Tibial artery (tissue), 4 donors: ENCODE measurements at regions not wholly inside any gene's neighbourhood (a gene's known extent, or its start where the extent isn't known, plus 50 kb on each side); places are given as distances from the start of the nearest gene placed in this dataset.

Experiments used
- DNase-seq, 2 donors: peaks; one replicate each; pipeline ENCODE4 v3.0.0-alpha.2; 2019
- H3K27ac ChIP-seq, 2 donors: fragments of 200-600 bp; sonication (generic) in 1 of 2; 1 replicate in 1 of 2; 2 replicates in 1 of 2; pipeline ENCODE4 v1.5.1; 2018 to 2019; ENCODE audit warnings: mild to moderate bottlenecking in 1 of 2
- H3K27me3 ChIP-seq, 2 donors: fragments of 200-600 bp; sonication (generic) in 1 of 2; one replicate each; pipeline versions ENCODE4 v1.5.1 to v1.6.0; 2016 to 2019
- H3K36me3 ChIP-seq, 3 donors: fragments of 200-600 bp; sonication (generic) in 2 of 3; one replicate each; pipeline ENCODE4 v1.5.1; 2016 to 2019; ENCODE audit warnings: mild to moderate bottlenecking in 2 of 3
- H3K4me1 ChIP-seq, 4 donors: fragments of 200-600 bp; sonication (generic) in 2 of 4; 1 replicate in 3 of 4; 2 replicates in 1 of 4; pipeline ENCODE4 v1.5.1; 2016 to 2019
- H3K4me3 ChIP-seq, 2 donors: fragments of 200-600 bp; sonication (generic) in 1 of 2; 1 replicate in 1 of 2; 2 replicates in 1 of 2; pipeline ENCODE4 v1.5.1; 2018 to 2019; ENCODE audit warnings: mild to moderate bottlenecking in 2 of 2
- H3K9me3 ChIP-seq, 3 donors: fragments of 200-600 bp; sonication (generic) in 1 of 3; one replicate each; pipeline ENCODE4 v1.5.1; 2016 to 2019
- intact Hi-C: fragments of 100-400 bp; cut with DNase I; formaldehyde crosslinking; loops from one replicate; pipeline ENCODE4 v1.15.0; 2023; ENCODE audit warnings: low total_unique reads
- TF ChIP-seq, protein P1 (sequence below), 2 experiments: fragments of 200-600 bp in 1 of 2; fragments of 450-650 bp in 1 of 2; IDR thresholded peaks; one replicate each; pipeline ENCODE4 v1.5.1; 2017 to 2019; ENCODE audit warnings: antibody characterized with exemption in 2 of 2, mild to moderate bottlenecking in 1 of 2, moderate library complexity in 1 of 2

DNA sequence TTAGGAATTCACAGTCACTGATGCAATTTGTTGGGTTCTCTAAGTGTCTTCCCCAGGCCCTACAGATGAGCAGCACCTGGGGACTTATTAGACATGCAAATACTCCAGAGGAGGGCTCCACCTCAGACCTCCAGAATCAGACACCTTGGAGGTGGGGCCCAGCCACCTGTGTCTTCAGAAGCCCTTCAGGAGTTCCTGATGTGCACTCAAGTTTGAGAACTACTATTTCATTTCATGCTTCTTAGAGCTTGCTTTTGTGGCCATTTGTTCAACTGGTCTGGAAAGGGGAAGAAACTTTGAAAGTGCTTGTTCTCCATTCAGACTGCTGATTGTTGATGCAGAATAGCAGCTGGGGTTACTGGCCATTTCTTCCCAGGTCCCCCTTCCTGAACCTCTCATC lies 472.0 kb downstream of the COG6 start:
- intact Hi-C loops = no loop called here
- TF ChIP-seq, protein P1, sequence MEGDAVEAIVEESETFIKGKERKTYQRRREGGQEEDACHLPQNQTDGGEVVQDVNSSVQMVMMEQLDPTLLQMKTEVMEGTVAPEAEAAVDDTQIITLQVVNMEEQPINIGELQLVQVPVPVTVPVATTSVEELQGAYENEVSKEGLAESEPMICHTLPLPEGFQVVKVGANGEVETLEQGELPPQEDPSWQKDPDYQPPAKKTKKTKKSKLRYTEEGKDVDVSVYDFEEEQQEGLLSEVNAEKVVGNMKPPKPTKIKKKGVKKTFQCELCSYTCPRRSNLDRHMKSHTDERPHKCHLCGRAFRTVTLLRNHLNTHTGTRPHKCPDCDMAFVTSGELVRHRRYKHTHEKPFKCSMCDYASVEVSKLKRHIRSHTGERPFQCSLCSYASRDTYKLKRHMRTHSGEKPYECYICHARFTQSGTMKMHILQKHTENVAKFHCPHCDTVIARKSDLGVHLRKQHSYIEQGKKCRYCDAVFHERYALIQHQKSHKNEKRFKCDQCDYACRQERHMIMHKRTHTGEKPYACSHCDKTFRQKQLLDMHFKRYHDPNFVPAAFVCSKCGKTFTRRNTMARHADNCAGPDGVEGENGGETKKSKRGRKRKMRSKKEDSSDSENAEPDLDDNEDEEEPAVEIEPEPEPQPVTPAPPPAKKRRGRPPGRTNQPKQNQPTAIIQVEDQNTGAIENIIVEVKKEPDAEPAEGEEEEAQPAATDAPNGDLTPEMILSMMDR (IDR thresholded peaks at IDR 0.05) = no peak
- DNase-seq = no peak
- Histone ChIP-seq H3K9me3 (no peaks in the 10 kb centered on the region), H3K36me3 (no peaks in the 10 kb centered on the region), H3K4me3 (no peak overlapping the region), H3K4me1 (peaks cover 0 to 15% (median 3%) of the 10 kb centered on the region in 4 donors), H3K27ac (no peak overlapping the region), H3K27me3 (no peaks in the 10 kb centered on the region)

DNA sequence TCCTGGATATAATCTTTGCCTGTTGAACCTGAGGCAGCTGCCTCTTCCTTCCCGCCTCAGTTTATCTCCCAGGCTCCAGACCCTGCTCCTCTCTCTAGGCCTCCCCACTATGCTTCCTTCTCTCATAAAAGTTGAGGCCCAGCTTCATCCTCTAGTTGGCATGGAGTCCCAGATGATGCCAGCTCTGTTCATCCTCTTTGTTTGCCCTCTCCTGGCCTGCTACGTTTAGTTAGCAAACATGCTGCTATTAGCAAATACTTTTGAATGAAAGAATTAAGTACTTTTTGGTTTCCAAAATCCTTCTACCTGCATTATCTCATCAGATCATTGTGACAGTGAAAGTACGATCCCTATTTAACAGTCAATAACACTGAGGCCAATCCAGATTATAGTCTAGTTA lies 472.5 kb downstream of the COG6 start:
- intact Hi-C loops = no loop called here
- TF ChIP-seq, protein P1 (IDR thresholded peaks at IDR 0.05) = no peak

DNA sequence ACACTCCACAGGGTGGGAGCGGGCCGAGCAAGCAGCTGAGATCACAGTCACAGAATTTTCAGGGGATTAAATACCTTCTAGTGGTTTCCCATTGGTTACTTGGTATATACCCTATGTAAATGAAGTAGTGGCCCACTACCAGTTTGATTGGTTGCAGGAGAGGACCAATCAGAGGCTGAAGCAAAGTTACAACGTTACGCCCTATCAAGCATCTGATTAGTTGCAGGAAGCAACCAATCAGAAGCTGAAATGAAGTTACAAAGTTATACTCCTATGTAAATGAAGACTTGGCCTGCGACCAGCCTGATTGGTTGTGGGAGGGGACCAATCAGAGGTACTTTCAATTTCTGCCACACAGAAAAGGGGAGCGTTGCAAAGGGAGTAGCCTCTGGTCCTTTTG lies 474.0 kb downstream of the COG6 start:
- TF ChIP-seq, protein P1 (IDR thresholded peaks at IDR 0.05) = no peak
- H3K36me3 ChIP-seq = no peaks in the 10 kb centered on the region
- no peaks in the 10 kb centered on the region for H3K27me3 ChIP-seq
- H3K4me3 ChIP-seq = no peak overlapping the region
- no peak overlapping the region for H3K27ac ChIP-seq
- no peak for DNase-seq
- H3K4me1 ChIP-seq = peaks cover 0 to 19% (median 0%) of the 10 kb centered on the region in 4 donors
- no peaks in the 10 kb centered on the region for H3K9me3 ChIP-seq
- intact Hi-C loops = no loop called here

More for the DNA sequence above, 472.5 kb downstream of the COG6 start:
- H3K4me1 ChIP-seq = peaks cover 0 to 12% (median 0%) of the 10 kb centered on the region in 4 donors
- H3K27me3 ChIP-seq = no peaks in the 10 kb centered on the region
- no peak overlapping the region for H3K27ac ChIP-seq
- no peak overlapping the region for H3K4me3 ChIP-seq
- H3K36me3 ChIP-seq = no peaks in the 10 kb centered on the region
- H3K9me3 ChIP-seq = no peaks in the 10 kb centered on the region
- no peak for DNase-seq

DNA sequence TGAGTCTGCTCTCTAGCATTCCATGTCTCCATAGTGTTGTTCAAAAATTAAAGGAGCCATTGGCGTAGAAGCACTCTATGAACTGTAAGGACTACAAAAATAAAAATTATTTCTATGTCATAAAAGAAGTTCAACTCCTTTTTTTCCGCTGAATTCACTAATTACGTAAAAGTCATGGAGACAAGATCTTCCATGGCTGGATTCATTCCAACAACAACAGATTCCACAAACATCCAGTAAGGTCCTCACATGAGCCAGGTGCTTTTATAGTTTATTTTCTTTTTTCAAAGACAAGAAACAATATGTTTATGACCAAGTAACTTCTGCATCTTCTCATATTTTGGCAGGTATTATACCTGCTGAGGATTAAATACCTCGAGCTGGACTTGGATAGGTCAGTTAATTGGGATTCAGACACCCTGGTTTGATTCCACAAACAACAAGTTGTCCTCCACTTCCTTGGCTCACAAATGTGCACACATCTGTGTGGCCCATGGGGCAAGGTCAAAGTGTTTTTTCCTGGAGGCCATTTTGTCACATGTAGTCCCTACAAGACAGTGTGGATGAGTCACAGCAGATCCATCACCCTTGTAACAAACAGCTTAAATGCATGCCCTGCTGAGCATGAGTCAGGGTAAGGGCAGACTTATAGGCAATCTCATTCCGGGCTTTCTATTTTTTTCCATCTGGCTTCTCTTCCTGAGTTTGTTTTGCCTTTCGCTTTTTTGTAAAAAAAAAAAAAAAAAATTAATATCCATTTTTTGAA lies 475.6 kb downstream of the COG6 start:
- no peaks in the 10 kb centered on the region for H3K36me3 ChIP-seq
- no peak overlapping the region for H3K4me3 ChIP-seq
- H3K9me3 ChIP-seq = no peaks in the 10 kb centered on the region
- DNase-seq = no peak
- TF ChIP-seq, protein P1 (IDR thresholded peaks at IDR 0.05) = no peak
- intact Hi-C loops = no loop called here
- no peak overlapping the region for H3K27ac ChIP-seq
- peaks cover 0 to 14% (median 0%) of the 10 kb centered on the region in 4 donors for H3K4me1 ChIP-seq
- no peaks in the 10 kb centered on the region for H3K27me3 ChIP-seq

DNA sequence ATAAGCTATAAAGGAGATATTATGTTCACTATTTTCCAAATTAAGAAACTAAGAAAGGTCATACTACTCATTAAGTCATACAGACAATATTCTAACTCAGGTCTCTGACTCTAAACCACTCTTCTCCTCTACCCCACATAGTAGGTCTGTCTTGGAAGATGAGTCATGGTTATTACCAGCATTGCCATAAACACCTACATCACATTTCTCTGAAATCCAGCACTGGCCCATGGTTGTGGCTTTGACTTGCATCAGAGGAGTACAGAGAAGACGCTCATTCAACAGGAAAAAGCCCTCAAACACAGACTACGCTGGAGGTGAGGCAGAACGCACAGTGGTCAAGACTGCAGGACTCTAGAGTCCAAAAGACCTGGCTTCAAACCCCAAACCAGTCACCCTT lies 476.8 kb downstream of the COG6 start:
- H3K36me3 ChIP-seq = no peaks in the 10 kb centered on the region
- intact Hi-C loops = no loop called here
- no peak for DNase-seq
- H3K27me3 ChIP-seq = no peaks in the 10 kb centered on the region
- no peak overlapping the region for H3K27ac ChIP-seq
- H3K4me3 ChIP-seq = no peak overlapping the region
- no peaks in the 10 kb centered on the region for H3K9me3 ChIP-seq
- TF ChIP-seq, protein P1 (IDR thresholded peaks at IDR 0.05) = no peak
- H3K4me1 ChIP-seq = peaks cover 0 to 7% (median 0%) of the 10 kb centered on the region in 4 donors
